GM12892 (cell line): ENCODE measurements at regions not wholly inside any gene's neighbourhood (a gene's known extent, or its start where the extent isn't known, plus 50 kb on each side); places are given as distances from the start of the nearest gene placed in this dataset.

Source experiments
- POLR2A ChIP-seq: IDR thresholded peaks from 2 replicates; pipeline ENCODE4 v1.6.1; 2011; ENCODE audit warnings: low read depth, low read length, control low read depth
- POLR2AphosphoS5 ChIP-seq: IDR thresholded peaks from 2 replicates; pipeline ENCODE4 v1.6.1; 2011; ENCODE audit warnings: low read depth, low read length, control low read depth

DNA sequence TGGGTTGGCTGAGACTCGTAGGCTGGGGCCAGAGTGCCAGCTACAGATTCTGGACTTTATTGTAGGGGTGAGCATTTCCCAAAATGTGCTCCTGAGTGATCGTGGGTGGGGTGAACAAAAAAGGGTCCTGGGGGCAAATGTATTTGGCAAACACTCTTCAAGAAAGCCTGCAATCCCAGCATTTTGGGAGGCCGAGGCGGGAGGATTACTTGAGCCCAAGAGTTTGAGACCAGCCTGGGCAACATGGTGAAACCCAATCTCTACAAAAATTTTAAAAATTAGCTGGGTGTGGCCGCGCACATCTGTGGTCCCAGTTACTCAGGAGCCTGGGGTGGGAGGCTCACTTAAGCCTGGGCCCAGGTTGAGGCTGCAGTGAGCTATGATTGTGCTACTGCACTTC is 55.5 kb upstream of the CDKN2AIPNL start:
- TF ChIP-seq POLR2A (no peak), POLR2AphosphoS5 (no peak)
